Cardiac muscle cell (in vitro differentiated cells and primary cell): ENCODE measurements at regions not wholly inside any gene's neighbourhood (a gene's known extent, or its start where the extent isn't known, plus 50 kb on each side); places are given as distances from the start of the nearest gene placed in this dataset.

Experiments
- DNase-seq, 2 donors: peaks; one replicate each; pipeline versions ENCODE4 v3.0.0 to v3.0.0-alpha.2; 2010 to 2017; ENCODE audit warnings: low read depth in 1 of 2, low spot score in 1 of 2
- H3K27ac ChIP-seq: fragments of 200-600 bp; sonication (generic); 2 replicates; pipeline ENCODE4 v1.5.1; 2016
- H3K27me3 ChIP-seq: fragments of 200-600 bp; sonication (generic); 2 replicates; pipeline ENCODE4 v1.6.0; 2016; ENCODE audit warnings: control low read depth
- H3K36me3 ChIP-seq: fragments of 200-600 bp; sonication (generic); 2 replicates; pipeline ENCODE4 v1.5.1; 2016; ENCODE audit warnings: control low read depth
- H3K4me1 ChIP-seq: fragments of 200-600 bp; sonication (generic); 2 replicates; pipeline ENCODE4 v1.8.1; 2017; ENCODE audit warnings: low read depth, mild to moderate bottlenecking, mixed run types
- H3K4me3 ChIP-seq: fragments of 200-600 bp; sonication (generic); 2 replicates; pipeline ENCODE4 v1.5.1; 2016; ENCODE audit warnings: mild to moderate bottlenecking
- H3K9me3 ChIP-seq: fragments of 200-600 bp; sonication (generic); 2 replicates; pipeline ENCODE4 v1.5.1; 2017; ENCODE audit warnings: low read depth, mild to moderate bottlenecking, control low read depth
- CTCF ChIP-seq: IDR thresholded peaks from 2 replicates; pipeline ENCODE4 v1.5.1; 2012; ENCODE audit warnings: low read depth, mild to moderate bottlenecking, low read length

GRCh38 chr1:29635501-29636263, 399.4 kb downstream of the PTPRU start:
- no peaks in the 10 kb centered on the region for H3K36me3 ChIP-seq
- TF ChIP-seq CTCF = no peak
- H3K4me3 ChIP-seq = no peak overlapping the region
- no peaks in the 10 kb centered on the region for H3K9me3 ChIP-seq
- DNase-seq = no peak
- H3K27me3 ChIP-seq = no peaks in the 10 kb centered on the region
- H3K4me1 ChIP-seq = no peaks in the 10 kb centered on the region
- no peak overlapping the region for H3K27ac ChIP-seq

DNA sequence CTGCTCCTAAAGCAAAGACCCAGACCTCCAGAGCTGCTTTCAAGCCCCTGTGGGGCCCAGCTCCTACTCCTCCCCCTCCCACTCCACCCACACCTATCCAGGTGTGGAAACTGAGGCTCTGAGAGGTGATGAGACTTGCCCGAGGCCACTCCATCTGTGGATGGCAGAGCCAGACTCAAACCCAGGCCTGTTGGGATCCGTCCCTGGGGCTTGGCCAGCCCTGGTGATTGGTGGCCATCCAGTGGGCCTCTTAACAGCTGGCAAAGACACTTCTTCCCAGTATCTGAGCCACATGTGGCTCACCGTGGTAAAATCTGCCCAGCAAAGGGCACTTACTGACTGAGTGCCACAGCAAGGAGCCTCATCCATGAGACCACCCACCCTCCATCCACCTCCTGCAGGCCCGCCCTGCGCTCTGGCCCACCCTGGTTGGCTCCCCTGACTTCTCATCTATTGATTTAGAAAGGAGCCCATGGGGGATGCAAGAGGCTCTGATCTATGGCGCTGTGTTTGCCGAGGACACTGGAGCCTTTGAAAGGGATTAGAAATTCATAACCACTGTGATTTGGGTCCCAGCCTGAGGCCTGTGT, 398.5 kb downstream of the PTPRU start:
- DNase-seq = no peak
- Histone ChIP-seq H3K36me3 (no peaks in the 10 kb centered on the region), H3K27me3 (no peaks in the 10 kb centered on the region), H3K27ac (no peak overlapping the region), H3K9me3 (no peaks in the 10 kb centered on the region), H3K4me3 (no peak overlapping the region), H3K4me1 (no peaks in the 10 kb centered on the region)
- TF ChIP-seq CTCF = no peak

GRCh38 chr1:29634324-29634723, 398.0 kb downstream of the PTPRU start:
- no peaks in the 10 kb centered on the region for H3K36me3 ChIP-seq
- no peak overlapping the region for H3K4me3 ChIP-seq
- H3K27ac ChIP-seq = no peak overlapping the region
- no peak for DNase-seq
- TF ChIP-seq CTCF = no peak
- H3K9me3 ChIP-seq = no peaks in the 10 kb centered on the region
- H3K4me1 ChIP-seq = no peaks in the 10 kb centered on the region
- H3K27me3 ChIP-seq = no peaks in the 10 kb centered on the region

DNA sequence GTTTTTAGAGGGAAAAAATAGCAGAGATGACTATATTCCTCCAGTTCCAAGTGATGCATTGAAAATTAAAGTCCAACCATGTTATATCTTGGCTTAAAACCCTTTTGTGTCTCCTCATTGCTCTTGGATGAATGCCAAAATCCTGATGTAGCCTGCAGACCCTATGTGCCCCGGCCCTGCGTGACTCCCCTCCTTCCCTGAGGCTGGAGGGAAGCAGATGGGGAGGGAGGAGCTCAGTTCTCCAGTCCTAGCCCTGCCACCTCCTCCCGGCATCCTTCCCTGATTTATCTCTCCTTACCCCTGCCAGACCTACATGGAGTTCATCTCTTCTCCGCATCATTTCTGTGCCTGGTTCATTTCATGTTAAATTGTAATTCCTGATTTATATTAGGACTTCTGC, 397.4 kb downstream of the PTPRU start:
- H3K4me3 ChIP-seq = no peak overlapping the region
- H3K27ac ChIP-seq = no peak overlapping the region
- no peak for DNase-seq
- no peaks in the 10 kb centered on the region for H3K27me3 ChIP-seq
- TF ChIP-seq CTCF = no peak
- no peaks in the 10 kb centered on the region for H3K36me3 ChIP-seq
- no peaks in the 10 kb centered on the region for H3K4me1 ChIP-seq
- H3K9me3 ChIP-seq = no peaks in the 10 kb centered on the region

DNA sequence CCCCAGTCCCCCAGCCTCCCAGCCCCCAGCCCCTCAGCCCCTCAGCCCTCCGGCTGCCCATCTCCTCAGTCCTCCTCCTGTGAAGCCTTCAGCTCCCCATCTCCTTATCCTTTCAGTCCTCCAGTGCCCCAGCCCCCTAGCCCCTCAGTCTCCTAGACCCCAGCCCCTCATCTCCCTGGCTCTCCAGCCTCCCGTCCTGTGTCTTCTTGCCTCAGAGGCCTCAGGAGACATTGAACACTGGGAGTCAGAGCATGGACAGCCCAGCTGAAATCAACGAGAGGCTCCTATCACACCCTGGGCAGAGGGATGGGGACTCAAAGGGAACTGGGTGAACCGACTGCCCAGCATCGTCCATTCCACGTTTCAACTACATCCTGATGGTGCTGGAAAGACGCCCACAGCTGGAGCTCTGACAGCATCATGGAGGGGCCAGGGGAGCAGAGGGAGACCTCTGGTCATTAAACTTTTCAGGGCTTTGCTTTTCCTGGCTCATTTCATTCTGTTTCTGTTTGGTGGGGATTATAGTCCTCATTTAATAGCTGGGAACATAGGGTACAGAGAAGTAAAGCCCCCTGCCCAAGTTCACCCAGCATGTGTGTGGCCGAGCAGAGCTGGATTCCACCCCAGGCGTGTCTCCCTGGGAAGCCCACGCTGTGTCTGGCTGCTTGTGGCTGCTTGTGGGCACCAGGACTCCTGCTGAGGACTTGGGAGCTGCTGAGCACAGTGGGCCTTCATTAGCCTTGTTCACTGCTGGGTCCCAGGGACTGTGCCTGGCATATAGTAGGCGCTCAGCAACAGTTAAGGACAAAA, 396.7 kb downstream of the PTPRU start:
- Histone ChIP-seq H3K27ac (no peak overlapping the region), H3K27me3 (no peaks in the 10 kb centered on the region), H3K36me3 (no peaks in the 10 kb centered on the region), H3K9me3 (no peaks in the 10 kb centered on the region), H3K4me3 (no peak overlapping the region), H3K4me1 (no peaks in the 10 kb centered on the region)
- no peak for DNase-seq
- no peak for TF ChIP-seq CTCF
